ENCODE measurements at regions not wholly inside any gene's neighbourhood (a gene's known extent, or its start where the extent isn't known, plus 50 kb on each side); places are given as distances from the start of the nearest gene placed in this dataset.
A peak's percentile ranks its signal among the peaks of the same experiment; 100 is the strongest.

DNA sequence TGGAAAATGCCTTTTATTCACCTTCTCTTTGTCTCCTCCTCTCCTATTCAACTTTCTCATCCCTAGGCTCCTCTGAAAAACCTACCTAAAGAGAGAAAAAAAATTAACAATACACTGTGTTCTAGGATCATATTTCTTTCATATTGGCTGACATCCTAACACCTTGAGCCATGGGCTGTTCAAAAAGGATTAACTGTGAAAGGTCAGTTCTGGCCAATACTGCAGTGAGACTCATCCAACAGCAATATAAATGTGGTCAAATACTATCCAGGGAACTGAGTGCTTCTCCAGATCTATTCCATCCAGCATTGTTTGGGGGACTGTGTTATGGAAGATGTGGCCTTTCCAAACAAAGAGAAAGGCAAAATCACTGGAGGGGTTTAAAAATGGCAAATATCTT lies 131.1 kb upstream of the MOCS2 start:
- Mint-ChIP-seq H3K9me3 (no peaks in the 10 kb centered on the region), H3K36me3 (ENCODE audit: low read depth) (no peaks in the 10 kb centered on the region), H3K27ac (no peak overlapping the region), H3K27me3 (peaks cover 10% of the 10 kb centered on the region), H3K4me3 (no peak overlapping the region), H3K4me1 (ENCODE audit: low read depth) (no peaks in the 10 kb centered on the region)
- intact Hi-C loops (cut with micrococcal nuclease): no loop called here
- ATAC-seq: no peak
- no peak for DNase-seq
- POLR2A ChIA-PET: no interaction called here
- CTCF ChIA-PET: no interaction called here
- no peak for TF ChIP-seq CTCF (IDR thresholded peaks at IDR 0.05)

- ATAC-seq: no peak
- Mint-ChIP-seq H3K4me1 (ENCODE audit: low read depth) (no peaks in the 10 kb centered on the region), H3K4me3 (no peak overlapping the region), H3K27ac (no peak overlapping the region), H3K27me3 (peaks cover 12% of the 10 kb centered on the region), H3K9me3 (no peaks in the 10 kb centered on the region), H3K36me3 (ENCODE audit: low read depth) (no peaks in the 10 kb centered on the region)
- intact Hi-C loops (cut with micrococcal nuclease): no loop called here
- TF ChIP-seq CTCF (IDR thresholded peaks at IDR 0.05): no peak
- ChIA-PET POLR2A (no interaction called here), CTCF (no interaction called here)
- no peak for DNase-seq
Observed at GRCh38 chr5:53241572-53241971, 132.0 kb upstream of the MOCS2 start.

DNA sequence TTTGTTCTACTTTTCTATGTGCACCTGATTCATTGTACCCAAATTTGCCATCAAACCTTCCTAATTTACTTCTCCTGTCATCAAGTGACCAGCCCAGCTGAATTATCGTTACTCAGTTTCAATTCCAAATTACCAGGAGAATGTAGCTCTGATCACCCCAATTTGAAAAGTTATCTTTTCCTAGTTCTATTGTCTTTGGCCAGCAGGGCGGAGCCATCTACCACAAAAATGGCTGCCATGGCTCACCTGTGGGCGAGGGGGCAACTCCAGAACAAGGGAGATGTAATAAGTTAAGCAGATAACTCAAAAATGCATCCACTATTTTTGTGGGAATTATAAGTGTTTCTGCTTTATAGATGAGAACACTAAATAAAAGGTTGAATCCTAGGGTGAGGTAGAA lies 133.8 kb upstream of the MOCS2 start:
- DNase-seq (no peak), ATAC-seq (no peak)
- H3K4me1 Mint-ChIP-seq (ENCODE audit: low read depth): no peaks in the 10 kb centered on the region
- peak; percentile 20 for TF ChIP-seq CTCF (IDR thresholded peaks at IDR 0.05)
- H3K27ac Mint-ChIP-seq: no peak overlapping the region
- POLR2A ChIA-PET: no interaction called here
- intact Hi-C loops (cut with micrococcal nuclease): no loop called here
- peaks cover 12% of the 10 kb centered on the region for H3K27me3 Mint-ChIP-seq
- no peaks in the 10 kb centered on the region for H3K9me3 Mint-ChIP-seq
- CTCF ChIA-PET: no interaction called here
- H3K36me3 Mint-ChIP-seq (ENCODE audit: low read depth): no peaks in the 10 kb centered on the region
- no peak overlapping the region for H3K4me3 Mint-ChIP-seq

- H3K36me3 Mint-ChIP-seq (ENCODE audit: low read depth): no peaks in the 10 kb centered on the region
- intact Hi-C loops (cut with micrococcal nuclease): no loop called here
- no peak overlapping the region for H3K4me3 Mint-ChIP-seq
- ATAC-seq: no peak
- ChIA-PET CTCF (no interaction called here), POLR2A (interaction anchor here (0.6 kb wide), 1 partner anchor 115 kb away, joined by 3 read pairs; no protein-coding TSS in a partner anchor)
- no peak overlapping the region for H3K27ac Mint-ChIP-seq
- DNase-seq: no peak
- H3K27me3 Mint-ChIP-seq: peaks cover 6% of the 10 kb centered on the region
- no peaks in the 10 kb centered on the region for H3K9me3 Mint-ChIP-seq
- TF ChIP-seq CTCF (IDR thresholded peaks at IDR 0.05): no peak
- no peaks in the 10 kb centered on the region for H3K4me1 Mint-ChIP-seq (ENCODE audit: low read depth)
Observed at GRCh38 chr5:53246042-53246836, 136.7 kb upstream of the MOCS2 start.

DNA sequence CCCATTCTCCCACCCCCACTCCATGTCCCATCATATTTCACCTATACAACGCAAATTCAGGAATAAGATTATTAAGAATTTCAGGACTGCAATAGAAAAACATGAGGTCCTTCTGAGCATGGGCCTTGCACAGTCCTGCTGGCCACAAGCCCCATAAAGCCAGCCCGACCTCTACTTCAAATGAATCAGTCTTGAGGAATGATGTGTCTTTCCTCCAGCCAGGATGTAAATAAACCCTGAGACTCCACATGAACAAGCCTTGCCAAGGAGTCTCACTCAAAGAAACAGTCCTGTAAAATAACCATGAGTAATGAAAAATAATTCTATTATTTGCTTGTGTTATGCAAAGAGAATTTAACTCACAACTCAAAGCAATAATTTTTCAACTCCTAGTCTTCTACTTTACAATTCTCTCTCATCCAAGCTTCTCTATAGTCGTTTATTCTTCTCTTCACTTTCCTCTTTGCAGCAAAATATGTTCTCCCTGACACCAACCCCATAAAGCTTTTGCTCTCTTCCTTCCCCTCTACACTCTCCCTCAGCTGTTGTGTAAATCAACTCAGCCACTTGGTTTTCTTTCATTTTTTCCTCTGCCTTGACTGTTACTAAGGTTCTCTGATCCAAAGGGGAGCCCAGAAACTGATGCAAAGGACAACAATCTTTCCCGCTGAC lies 140.1 kb upstream of the MOCS2 start:
- no peak overlapping the region for H3K27ac Mint-ChIP-seq
- no peak for DNase-seq
- intact Hi-C loops (cut with micrococcal nuclease): no loop called here
- H3K27me3 Mint-ChIP-seq: peaks cover 2% of the 10 kb centered on the region
- H3K4me3 Mint-ChIP-seq: no peak overlapping the region
- ChIA-PET CTCF (interaction anchor here (1.5 kb wide), 1 partner anchor 13 kb away, joined by 5 read pairs; no protein-coding TSS in a partner anchor), POLR2A (no interaction called here)
- ATAC-seq: no peak
- H3K4me1 Mint-ChIP-seq (ENCODE audit: low read depth): no peaks in the 10 kb centered on the region
- no peaks in the 10 kb centered on the region for H3K36me3 Mint-ChIP-seq (ENCODE audit: low read depth)
- no peak for TF ChIP-seq CTCF (IDR thresholded peaks at IDR 0.05)
- no peaks in the 10 kb centered on the region for H3K9me3 Mint-ChIP-seq

Data from activated CD8-positive, alpha-beta T cell treated with anti-CD3 and anti-CD28 coated beads for 36 hours (primary cell).